ENCODE measurements at regions not wholly inside any gene's neighbourhood (a gene's known extent, or its start where the extent isn't known, plus 50 kb on each side); places are given as distances from the start of the nearest gene placed in this dataset.
"Not testable (repeated sequence)": the region's sequence is repeated elsewhere in the genome, so short reads cannot be mapped to it uniquely, and the experiment has no call there.

GRCh38 chr6:119764927-119765681 is 415.5 kb upstream of the MAN1A1 start:
- no peak overlapping the region for H3K27ac ChIP-seq
- TF ChIP-seq CTCF (conservative IDR thresholded peaks at IDR 0.05), result no peak
- no peak for TF ChIP-seq ZFX (IDR thresholded peaks at IDR 0.05)

GRCh38 chr6:119760046-119760445 is 410.5 kb upstream of the MAN1A1 start:
- no peak for TF ChIP-seq ZFX (IDR thresholded peaks at IDR 0.05)

GRCh38 chr6:119758385-119758784 is 408.8 kb upstream of the MAN1A1 start:
- 0 out of 2 replicates have a peak overlapping the region, but pooled peaks have one; percentile 13 for H3K27ac ChIP-seq
- TF ChIP-seq ZFX (IDR thresholded peaks at IDR 0.05), result no peak
- TF ChIP-seq CTCF (conservative IDR thresholded peaks at IDR 0.05), result no peak

More at GRCh38 chr6:119760046-119760445, 410.5 kb upstream of the MAN1A1 start:
- H3K27ac ChIP-seq, result no peak overlapping the region

GRCh38 chr6:119757467-119757866 is 407.9 kb upstream of the MAN1A1 start:
- no peak for TF ChIP-seq CTCF (conservative IDR thresholded peaks at IDR 0.05)
- no peak for TF ChIP-seq ZFX (IDR thresholded peaks at IDR 0.05)
- no peak overlapping the region for H3K27ac ChIP-seq

GRCh38 chr6:119749335-119749734 is 399.8 kb upstream of the MAN1A1 start:
- TF ChIP-seq CTCF (conservative IDR thresholded peaks at IDR 0.05) (no peak), ZFX (IDR thresholded peaks at IDR 0.05) (no peak)
- H3K27ac ChIP-seq, result no peak overlapping the region

- H3K27ac ChIP-seq, result not testable (repeated sequence)
These were observed 399.0 kb upstream of the MAN1A1 start for GRCh38 chr6:119748535-119748934.

- TF ChIP-seq ZFX (IDR thresholded peaks at IDR 0.05) (no peak), CTCF (conservative IDR thresholded peaks at IDR 0.05) (peak; percentile 93)
- H3K27ac ChIP-seq, result no peak overlapping the region
These were observed 392.7 kb upstream of the MAN1A1 start for GRCh38 chr6:119742188-119742803.

- no peak overlapping the region for H3K27ac ChIP-seq
- TF ChIP-seq CTCF (conservative IDR thresholded peaks at IDR 0.05), result no peak
These were observed 390.2 kb upstream of the MAN1A1 start for GRCh38 chr6:119739769-119740168.

Measured in C4-2B (cell line).